GM10266 (cell line): ENCODE measurements at regions not wholly inside any gene's neighbourhood (a gene's known extent, or its start where the extent isn't known, plus 50 kb on each side); places are given as distances from the start of the nearest gene placed in this dataset.
"Not testable (repeated sequence)": the region's sequence is repeated elsewhere in the genome, so short reads cannot be mapped to it uniquely, and the experiment has no call there.

ENCODE experiments used
- DNase-seq: peaks from one replicate; pipeline ENCODE4 v3.0.0; 2012; ENCODE audit errors: extremely low spot score
- TF ChIP-seq, protein P1 (sequence below): IDR thresholded peaks from 2 replicates; pipeline ENCODE4 v1.5.1; 2012; ENCODE audit warnings: mild to moderate bottlenecking, low read depth; ENCODE audit not compliant: control insufficient read depth, insufficient read depth; ENCODE audit errors: missing control alignments

DNA sequence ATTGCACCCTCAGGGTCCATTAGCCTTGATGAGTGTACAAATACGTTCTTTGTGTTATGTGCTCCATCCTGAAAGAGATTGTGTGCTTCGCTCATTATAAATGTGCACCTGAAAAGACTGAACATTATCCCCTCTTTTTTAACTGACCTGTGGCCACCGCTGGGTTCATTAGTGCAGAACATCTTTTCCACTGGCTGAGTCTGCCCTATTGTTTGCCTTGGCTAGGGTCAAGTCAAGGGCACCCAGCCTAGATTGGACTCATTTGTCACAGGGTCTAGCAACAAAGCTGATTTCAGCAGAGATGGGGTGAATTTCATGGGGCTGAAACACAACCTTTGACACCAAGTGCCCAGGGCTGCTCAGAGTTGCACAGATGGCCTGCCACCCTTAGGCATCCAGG, 764.1 kb upstream of the ARRDC3 start:
- DNase-seq = no peak

DNA sequence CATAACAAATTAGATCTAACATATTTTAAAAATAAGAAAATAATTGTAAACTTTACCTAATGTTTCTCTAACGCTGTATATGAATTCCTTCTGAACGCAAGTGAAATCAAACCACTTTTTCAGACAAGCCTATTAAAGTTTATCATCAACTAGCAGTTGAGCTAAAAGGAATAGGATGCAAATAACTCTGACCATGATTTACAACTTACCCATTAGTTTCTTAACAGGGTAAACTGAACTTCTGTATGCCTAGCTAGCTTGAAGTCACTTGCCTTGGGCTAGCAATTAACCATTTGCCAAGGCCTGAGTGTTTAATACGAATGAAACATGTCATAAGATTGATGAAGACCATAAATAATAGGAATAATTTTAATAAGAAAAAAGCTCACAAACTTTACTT, 762.7 kb upstream of the ARRDC3 start:
- no peak for DNase-seq

More for the DNA sequence above, 764.1 kb upstream of the ARRDC3 start:
- TF ChIP-seq, protein P1, sequence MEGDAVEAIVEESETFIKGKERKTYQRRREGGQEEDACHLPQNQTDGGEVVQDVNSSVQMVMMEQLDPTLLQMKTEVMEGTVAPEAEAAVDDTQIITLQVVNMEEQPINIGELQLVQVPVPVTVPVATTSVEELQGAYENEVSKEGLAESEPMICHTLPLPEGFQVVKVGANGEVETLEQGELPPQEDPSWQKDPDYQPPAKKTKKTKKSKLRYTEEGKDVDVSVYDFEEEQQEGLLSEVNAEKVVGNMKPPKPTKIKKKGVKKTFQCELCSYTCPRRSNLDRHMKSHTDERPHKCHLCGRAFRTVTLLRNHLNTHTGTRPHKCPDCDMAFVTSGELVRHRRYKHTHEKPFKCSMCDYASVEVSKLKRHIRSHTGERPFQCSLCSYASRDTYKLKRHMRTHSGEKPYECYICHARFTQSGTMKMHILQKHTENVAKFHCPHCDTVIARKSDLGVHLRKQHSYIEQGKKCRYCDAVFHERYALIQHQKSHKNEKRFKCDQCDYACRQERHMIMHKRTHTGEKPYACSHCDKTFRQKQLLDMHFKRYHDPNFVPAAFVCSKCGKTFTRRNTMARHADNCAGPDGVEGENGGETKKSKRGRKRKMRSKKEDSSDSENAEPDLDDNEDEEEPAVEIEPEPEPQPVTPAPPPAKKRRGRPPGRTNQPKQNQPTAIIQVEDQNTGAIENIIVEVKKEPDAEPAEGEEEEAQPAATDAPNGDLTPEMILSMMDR = no peak

DNA sequence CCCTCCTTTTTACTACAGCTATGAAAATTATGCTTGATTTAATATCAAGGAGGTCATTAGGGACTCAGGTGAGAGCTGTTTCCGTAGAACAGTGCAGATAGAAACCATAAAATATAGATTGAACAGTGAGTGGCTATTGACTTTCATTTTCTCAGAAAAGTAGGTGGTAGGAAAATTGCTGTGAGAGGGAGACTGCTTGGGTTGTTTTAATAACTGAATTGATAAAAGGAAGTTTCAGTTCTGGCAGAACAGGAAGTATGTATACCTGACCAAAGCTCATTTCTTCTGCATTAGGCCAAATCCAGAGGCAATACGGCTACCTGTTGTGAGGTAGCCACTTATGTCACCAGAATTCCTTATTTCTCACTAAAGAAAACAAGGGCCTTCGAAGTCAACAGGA, 761.7 kb upstream of the ARRDC3 start:
- TF ChIP-seq, protein P1 = no peak
- DNase-seq = no peak

More for the DNA sequence above, 762.7 kb upstream of the ARRDC3 start:
- TF ChIP-seq, protein P1 = no peak

DNA sequence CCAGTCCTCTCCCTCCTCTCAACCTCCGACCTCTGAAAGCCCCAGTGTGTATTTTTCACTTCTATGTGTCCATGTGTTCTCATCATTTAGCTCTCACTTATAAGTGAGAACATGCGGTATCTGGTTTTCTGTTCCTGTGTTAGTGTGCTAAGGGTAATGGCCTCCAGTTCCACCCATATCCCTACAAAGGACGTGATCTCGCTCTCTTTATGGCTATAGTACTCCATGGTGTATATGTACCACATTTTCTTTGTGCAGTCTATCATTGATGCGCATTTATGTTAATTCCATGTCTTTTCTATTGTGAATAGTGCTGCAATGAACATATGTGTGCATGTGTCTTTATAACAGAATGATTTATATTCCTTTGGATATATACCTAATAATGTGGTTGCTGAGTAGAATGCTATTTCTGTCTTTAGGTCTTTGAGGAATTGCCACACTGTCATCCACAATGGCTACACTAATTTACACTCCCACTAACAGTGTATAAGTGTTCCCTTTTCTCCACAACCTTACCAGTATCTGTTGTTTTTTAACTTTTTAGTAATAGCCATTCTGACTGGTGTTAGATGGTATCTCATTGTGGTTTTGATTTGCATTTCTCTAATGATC, 749.3 kb upstream of the ARRDC3 start:
- DNase-seq = not testable (repeated sequence)

DNA sequence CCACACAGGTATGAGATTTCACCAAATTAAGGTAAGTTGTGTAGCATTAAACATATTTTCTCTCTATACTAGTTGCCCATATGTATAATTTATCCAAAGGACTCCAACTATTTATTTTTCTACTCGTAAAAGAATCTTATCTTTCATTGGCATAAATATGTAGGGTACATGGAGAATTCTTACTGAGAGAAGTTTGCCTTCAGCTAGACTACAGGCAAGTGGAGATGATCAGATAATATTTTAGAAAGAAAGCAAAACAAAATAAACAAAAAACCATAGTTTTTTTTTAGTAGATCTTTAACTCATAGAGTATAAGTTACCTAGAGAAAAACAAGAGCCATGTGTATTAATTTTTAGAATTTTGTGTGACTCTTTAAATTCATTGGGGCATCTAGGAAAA, 743.1 kb upstream of the ARRDC3 start:
- DNase-seq = no peak
- TF ChIP-seq, protein P1 = no peak

DNA sequence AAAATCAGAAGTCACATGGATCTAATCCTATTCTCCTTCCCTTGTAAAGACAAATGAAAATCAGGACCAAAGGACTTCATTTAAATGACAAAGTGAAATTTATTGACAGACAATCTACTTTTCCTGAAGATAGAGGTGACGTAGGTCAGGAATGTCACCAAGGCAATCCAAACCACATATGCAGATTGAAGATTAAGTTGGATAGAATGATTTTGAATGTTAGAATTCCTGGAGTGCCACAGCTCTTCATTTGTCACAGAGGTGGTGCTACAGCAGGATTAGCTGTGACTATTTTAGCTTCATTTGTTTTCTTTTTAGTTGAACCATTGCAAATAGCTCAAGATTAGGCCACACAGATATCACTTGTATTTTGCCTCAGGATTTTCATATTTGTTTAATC, 736.0 kb upstream of the ARRDC3 start:
- no peak for DNase-seq
- TF ChIP-seq, protein P1 = no peak

DNA sequence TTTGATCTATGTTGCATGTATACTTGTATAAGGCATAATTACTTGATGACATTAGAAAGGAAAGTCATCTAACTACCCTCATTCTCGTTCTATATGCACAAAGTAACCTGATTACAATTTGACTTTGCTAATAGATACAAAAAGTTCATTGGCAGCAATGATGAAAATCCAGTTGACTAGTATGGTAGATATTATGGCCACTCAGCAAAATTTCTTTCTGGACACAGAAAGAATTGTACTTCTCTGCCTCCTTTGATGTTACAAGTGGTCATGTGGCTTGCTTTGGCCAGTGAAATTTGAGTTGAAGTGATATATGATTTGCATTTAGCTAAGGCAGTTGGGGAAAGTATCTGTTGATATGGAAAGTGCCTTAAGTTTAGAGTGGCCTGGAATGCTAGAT, 723.7 kb upstream of the ARRDC3 start:
- TF ChIP-seq, protein P1 = no peak
- DNase-seq = no peak

DNA sequence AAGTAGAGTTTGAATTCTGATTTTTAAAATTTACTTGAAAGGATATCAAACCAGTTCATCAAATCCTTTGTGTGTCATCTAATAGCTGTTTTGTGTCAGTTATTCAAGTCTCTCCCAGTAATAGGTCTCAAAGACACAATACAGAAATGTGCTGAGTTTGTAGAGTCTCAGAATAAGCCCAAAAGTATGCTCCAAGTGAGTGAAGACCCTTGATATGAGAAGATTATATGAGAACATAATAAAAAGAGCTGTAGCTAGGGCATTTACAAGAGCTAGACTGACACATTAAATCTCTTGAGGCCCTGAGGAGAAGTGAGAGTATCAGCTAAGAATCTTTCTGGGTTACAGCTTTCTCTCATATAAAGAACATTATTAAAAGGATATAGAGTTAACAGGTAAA, 721.0 kb upstream of the ARRDC3 start:
- TF ChIP-seq, protein P1 = no peak
- no peak for DNase-seq
